Lower leg skin (tissue), 3 donors: ENCODE measurements at regions not wholly inside any gene's neighbourhood (a gene's known extent, or its start where the extent isn't known, plus 50 kb on each side); places are given as distances from the start of the nearest gene placed in this dataset.

Experiments used
- POLR2A ChIP-seq, 2 donors: fragments of 450-650 bp; IDR thresholded peaks; one replicate each; pipeline ENCODE4 v1.6.1; 2016 to 2017; ENCODE audit warnings: antibody characterized with exemption in 2 of 2, mild to moderate bottlenecking in 1 of 2, moderate library complexity in 1 of 2
- TF ChIP-seq, protein P1 (sequence below), 3 donors: fragments of 450-650 bp; IDR thresholded peaks; one replicate each; pipeline ENCODE4 v1.5.1; 2016; ENCODE audit warnings: antibody characterized with exemption in 3 of 3, mild to moderate bottlenecking in 3 of 3, moderate library complexity in 2 of 3

DNA sequence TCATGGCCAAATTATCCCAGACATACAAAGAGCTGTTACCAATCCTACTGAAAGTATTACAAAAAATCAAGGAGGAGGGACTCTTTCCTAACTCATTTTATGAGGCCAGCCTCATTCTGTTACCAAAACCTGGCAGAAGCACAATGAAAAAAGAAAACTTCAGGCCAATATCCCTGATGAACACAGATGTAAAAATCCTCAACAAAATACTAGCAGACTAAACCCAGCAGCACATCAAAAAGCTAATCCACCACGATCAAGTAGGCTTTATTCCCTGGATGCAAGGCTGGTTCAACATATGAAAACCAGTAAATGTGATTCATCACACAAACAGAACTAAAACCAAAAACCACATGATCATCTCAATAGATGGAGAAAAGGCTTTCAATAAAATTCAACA lies 109.2 kb downstream of the C6orf118 start:
- TF ChIP-seq, protein P1, sequence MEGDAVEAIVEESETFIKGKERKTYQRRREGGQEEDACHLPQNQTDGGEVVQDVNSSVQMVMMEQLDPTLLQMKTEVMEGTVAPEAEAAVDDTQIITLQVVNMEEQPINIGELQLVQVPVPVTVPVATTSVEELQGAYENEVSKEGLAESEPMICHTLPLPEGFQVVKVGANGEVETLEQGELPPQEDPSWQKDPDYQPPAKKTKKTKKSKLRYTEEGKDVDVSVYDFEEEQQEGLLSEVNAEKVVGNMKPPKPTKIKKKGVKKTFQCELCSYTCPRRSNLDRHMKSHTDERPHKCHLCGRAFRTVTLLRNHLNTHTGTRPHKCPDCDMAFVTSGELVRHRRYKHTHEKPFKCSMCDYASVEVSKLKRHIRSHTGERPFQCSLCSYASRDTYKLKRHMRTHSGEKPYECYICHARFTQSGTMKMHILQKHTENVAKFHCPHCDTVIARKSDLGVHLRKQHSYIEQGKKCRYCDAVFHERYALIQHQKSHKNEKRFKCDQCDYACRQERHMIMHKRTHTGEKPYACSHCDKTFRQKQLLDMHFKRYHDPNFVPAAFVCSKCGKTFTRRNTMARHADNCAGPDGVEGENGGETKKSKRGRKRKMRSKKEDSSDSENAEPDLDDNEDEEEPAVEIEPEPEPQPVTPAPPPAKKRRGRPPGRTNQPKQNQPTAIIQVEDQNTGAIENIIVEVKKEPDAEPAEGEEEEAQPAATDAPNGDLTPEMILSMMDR (IDR thresholded peaks at IDR 0.05) = no peak
- TF ChIP-seq POLR2A (IDR thresholded peaks at IDR 0.05) = no peak
